Astrocyte (in vitro differentiated cells and primary cell): ENCODE measurements at regions not wholly inside any gene's neighbourhood (a gene's known extent, or its start where the extent isn't known, plus 50 kb on each side); places are given as distances from the start of the nearest gene placed in this dataset.

ENCODE experiments used
- DNase-seq: peaks from one replicate; pipeline ENCODE4 v3.0.0-alpha.2; 2010; ENCODE audit warnings: low read depth
- FAIRE-seq: peaks from 2 replicates; lab custom pipeline; 2011; peaks lifted over from hg19 to GRCh38; lab: Jason Lieb, UNC
- H2AFZ ChIP-seq: 2 replicates; pipeline ENCODE4 v1.6.0; 2012; ENCODE audit warnings: low read depth, low read length, inconsistent platforms
- H3K27ac ChIP-seq: 2 replicates; pipeline ENCODE4 v1.5.1; 2011; ENCODE audit warnings: low read depth, low read length, inconsistent platforms
- H3K27me3 ChIP-seq: 2 replicates; pipeline ENCODE4 v1.6.0; 2011; ENCODE audit warnings: low read length, inconsistent platforms; ENCODE audit not compliant: insufficient read depth
- H3K36me3 ChIP-seq: 2 replicates; pipeline ENCODE4 v1.5.1; 2011; ENCODE audit warnings: low read length, inconsistent platforms; ENCODE audit not compliant: insufficient read depth
- H3K4me1 ChIP-seq: 2 replicates; pipeline ENCODE4 v1.5.1; 2011; ENCODE audit warnings: low read length, inconsistent platforms; ENCODE audit not compliant: insufficient read depth
- H3K4me2 ChIP-seq: 2 replicates; pipeline ENCODE4 v1.6.0; 2012; ENCODE audit warnings: low read length, inconsistent platforms
- H3K4me3 ChIP-seq: 2 replicates; pipeline ENCODE4 v1.5.1; 2011; ENCODE audit warnings: low read depth, mild to moderate bottlenecking, low read length, inconsistent platforms; ENCODE audit not compliant: insufficient read depth
- H3K79me2 ChIP-seq: 2 replicates; pipeline ENCODE4 v1.6.0; 2012; ENCODE audit warnings: mild to moderate bottlenecking, low read length, inconsistent platforms; ENCODE audit not compliant: insufficient read depth
- H3K9ac ChIP-seq: 2 replicates; pipeline ENCODE4 v1.6.0; 2012; ENCODE audit warnings: mild to moderate bottlenecking, low read length, inconsistent platforms
- H3K9me3 ChIP-seq: 2 replicates; pipeline ENCODE4 v1.5.1; 2012; ENCODE audit warnings: low read depth, mild to moderate bottlenecking, low read length, inconsistent platforms; ENCODE audit not compliant: insufficient read depth
- H4K20me1 ChIP-seq: 2 replicates; pipeline ENCODE4 v1.6.0; 2012; ENCODE audit warnings: low read length, inconsistent platforms; ENCODE audit not compliant: insufficient read depth
- H3K27ac Mint-ChIP-seq: one replicate; pipeline ENCODE4 v1.8.0; 2021; ENCODE audit warnings: mild to moderate bottlenecking, mixed read lengths; ENCODE audit not compliant: unreplicated experiment
- H3K27me3 Mint-ChIP-seq: one replicate; pipeline ENCODE4 v1.8.0; 2021; ENCODE audit warnings: low read depth, mixed read lengths; ENCODE audit not compliant: unreplicated experiment
- H3K36me3 Mint-ChIP-seq: one replicate; pipeline ENCODE4 v1.8.0; 2021; ENCODE audit warnings: low read depth, mixed read lengths; ENCODE audit not compliant: unreplicated experiment
- H3K4me1 Mint-ChIP-seq: one replicate; pipeline ENCODE4 v1.8.0; 2021; ENCODE audit warnings: low read depth, mixed read lengths; ENCODE audit not compliant: unreplicated experiment
- H3K4me3 Mint-ChIP-seq: one replicate; pipeline ENCODE4 v1.8.0; 2021; ENCODE audit warnings: mild to moderate bottlenecking, moderate library complexity, mixed read lengths; ENCODE audit not compliant: unreplicated experiment
- H3K9me3 Mint-ChIP-seq: one replicate; pipeline ENCODE4 v1.8.0; 2021; ENCODE audit warnings: mild to moderate bottlenecking, mixed read lengths; ENCODE audit not compliant: unreplicated experiment
- CTCF ChIP-seq: IDR thresholded peaks from 2 replicates; pipeline ENCODE4 v1.5.1; 2011; ENCODE audit warnings: low read depth, mild to moderate bottlenecking, inconsistent platforms, low read length, moderate library complexity; ENCODE audit not compliant: insufficient read depth
- EZH2 ChIP-seq: IDR thresholded peaks from 2 replicates; pipeline ENCODE4 v1.6.1; 2012; ENCODE audit warnings: mild to moderate bottlenecking, low read length, inconsistent platforms; ENCODE audit not compliant: insufficient read depth

DNA sequence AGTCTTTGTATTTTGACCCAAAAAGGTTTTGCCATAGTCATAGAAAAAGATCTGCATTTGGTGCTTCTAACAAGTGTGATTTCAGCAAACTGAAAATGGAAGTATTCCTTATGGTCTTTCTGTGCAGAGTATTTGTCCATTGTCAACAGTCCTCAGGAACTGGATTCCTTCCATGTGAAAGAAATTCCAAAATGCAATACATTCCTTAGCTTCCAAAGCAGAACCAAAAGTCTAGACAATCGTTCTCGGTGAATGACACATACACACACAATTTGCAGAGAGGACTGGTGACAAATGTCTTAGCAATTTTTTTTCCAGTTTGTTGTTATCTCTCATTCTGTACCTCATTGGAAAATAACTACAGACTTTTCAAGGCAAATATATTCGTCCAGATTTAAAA, 562.2 kb upstream of the SLIT2 start:
- Histone ChIP-seq H3K36me3 (no peaks in the 10 kb centered on the region), H3K4me3 (no peak overlapping the region), H3K4me2 (peak overlapping the region; percentile 65), H3K27me3 (no peaks in the 10 kb centered on the region), H3K27ac (peak overlapping the region; percentile 32), H3K79me2 (no peaks in the 10 kb centered on the region), H3K4me1 (peaks cover 10% of the 10 kb centered on the region), H2AFZ (no peak overlapping the region), H4K20me1 (no peaks in the 10 kb centered on the region), H3K9ac (peak overlapping the region; percentile 34), H3K9me3 (no peaks in the 10 kb centered on the region)
- no peaks in the 10 kb centered on the region for H3K9me3 Mint-ChIP-seq
- no peaks in the 10 kb centered on the region for H3K27me3 Mint-ChIP-seq
- H3K4me3 Mint-ChIP-seq, result peak overlapping the region; percentile 56
- no peaks in the 10 kb centered on the region for H3K36me3 Mint-ChIP-seq
- TF ChIP-seq CTCF (no peak), EZH2 (no peak)
- H3K27ac Mint-ChIP-seq, result peak overlapping the region; percentile 99
- peaks cover 51% of the 10 kb centered on the region for H3K4me1 Mint-ChIP-seq
- peak; percentile 100 for FAIRE-seq
- peak; percentile 92 for DNase-seq

DNA sequence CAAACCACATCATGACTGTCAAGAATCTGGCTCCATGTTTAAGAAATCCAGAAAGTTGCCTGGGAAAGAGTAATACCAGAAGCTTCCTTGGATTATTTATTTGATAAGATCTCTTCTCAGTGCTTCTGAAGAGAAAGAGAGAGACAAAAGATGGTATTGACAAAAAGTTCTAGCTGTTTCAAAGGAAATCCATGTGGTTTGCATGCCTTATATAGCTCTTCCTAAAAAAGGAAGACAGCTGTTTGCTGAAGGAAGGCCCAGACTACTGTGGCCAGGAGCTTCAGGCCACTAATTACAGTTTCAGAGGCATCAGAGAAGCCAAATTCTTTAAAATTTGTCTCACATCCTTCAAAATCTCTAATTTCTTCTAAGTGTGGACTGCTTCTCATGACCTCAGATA, 565.2 kb upstream of the SLIT2 start:
- Histone ChIP-seq H3K4me1 (peaks cover 10% of the 10 kb centered on the region), H3K27me3 (no peaks in the 10 kb centered on the region), H2AFZ (no peak overlapping the region), H3K27ac (no peak overlapping the region), H3K9ac (no peak overlapping the region), H3K4me3 (no peak overlapping the region), H3K4me2 (no peak overlapping the region), H3K9me3 (no peaks in the 10 kb centered on the region), H3K79me2 (no peaks in the 10 kb centered on the region), H4K20me1 (no peaks in the 10 kb centered on the region), H3K36me3 (no peaks in the 10 kb centered on the region)
- TF ChIP-seq EZH2 (no peak), CTCF (no peak)
- Mint-ChIP-seq H3K27ac (no peak overlapping the region), H3K4me3 (no peak overlapping the region), H3K9me3 (no peaks in the 10 kb centered on the region), H3K4me1 (peaks cover 38% of the 10 kb centered on the region), H3K36me3 (no peaks in the 10 kb centered on the region), H3K27me3 (no peaks in the 10 kb centered on the region)
- DNase-seq (no peak), FAIRE-seq (no peak)

- no peak overlapping the region for H3K4me3 Mint-ChIP-seq
- Histone ChIP-seq H2AFZ (no peak overlapping the region), H3K4me1 (no peaks in the 10 kb centered on the region), H3K9me3 (no peaks in the 10 kb centered on the region), H4K20me1 (no peaks in the 10 kb centered on the region), H3K36me3 (no peaks in the 10 kb centered on the region), H3K4me3 (no peak overlapping the region), H3K9ac (no peak overlapping the region), H3K79me2 (no peaks in the 10 kb centered on the region), H3K27me3 (no peaks in the 10 kb centered on the region), H3K27ac (no peak overlapping the region), H3K4me2 (no peak overlapping the region)
- H3K9me3 Mint-ChIP-seq, result no peaks in the 10 kb centered on the region
- no peaks in the 10 kb centered on the region for H3K27me3 Mint-ChIP-seq
- DNase-seq (no peak), FAIRE-seq (no peak)
- TF ChIP-seq EZH2 (no peak), CTCF (no peak)
- no peaks in the 10 kb centered on the region for H3K36me3 Mint-ChIP-seq
- peaks cover 21% of the 10 kb centered on the region for H3K4me1 Mint-ChIP-seq
- H3K27ac Mint-ChIP-seq, result no peak overlapping the region
Measured at GRCh38 chr4:19684084-19684483, 567.6 kb upstream of the SLIT2 start.
